Limb (tissue), 2 donors: ENCODE measurements at regions not wholly inside any gene's neighbourhood (a gene's known extent, or its start where the extent isn't known, plus 50 kb on each side); places are given as distances from the start of the nearest gene placed in this dataset.
"Not testable (repeated sequence)": the region's sequence is repeated elsewhere in the genome, so short reads cannot be mapped to it uniquely, and the experiment has no call there.

Experiments
- DNase-seq, 2 donors: peaks; one replicate each; pipeline ENCODE4 v3.0.0-alpha.2; 2016; ENCODE audit errors: extremely low spot score in 2 of 2

DNA sequence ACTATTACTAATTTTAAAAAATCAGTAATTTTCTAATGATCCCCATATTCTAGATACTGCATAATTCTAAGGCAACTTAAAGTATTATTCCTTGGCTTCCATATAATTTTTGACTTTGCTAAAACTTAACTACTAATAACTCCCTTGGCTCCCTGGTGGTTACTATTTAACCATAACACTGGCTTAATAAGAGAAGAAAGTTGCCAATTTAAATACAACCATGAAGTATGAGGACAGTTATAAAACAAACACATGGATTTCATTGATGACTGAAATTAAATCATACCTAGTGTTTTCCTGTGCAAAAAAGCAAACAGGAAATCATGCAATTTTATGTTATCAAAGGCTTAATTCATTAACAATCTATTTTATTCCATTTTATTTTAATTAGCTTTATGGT is 1073.9 kb downstream of the GRM8 start:
- DNase-seq = no peak

- no peak for DNase-seq
These were observed 1075.0 kb downstream of the GRM8 start for GRCh38 chr7:126177782-126178181.

DNA sequence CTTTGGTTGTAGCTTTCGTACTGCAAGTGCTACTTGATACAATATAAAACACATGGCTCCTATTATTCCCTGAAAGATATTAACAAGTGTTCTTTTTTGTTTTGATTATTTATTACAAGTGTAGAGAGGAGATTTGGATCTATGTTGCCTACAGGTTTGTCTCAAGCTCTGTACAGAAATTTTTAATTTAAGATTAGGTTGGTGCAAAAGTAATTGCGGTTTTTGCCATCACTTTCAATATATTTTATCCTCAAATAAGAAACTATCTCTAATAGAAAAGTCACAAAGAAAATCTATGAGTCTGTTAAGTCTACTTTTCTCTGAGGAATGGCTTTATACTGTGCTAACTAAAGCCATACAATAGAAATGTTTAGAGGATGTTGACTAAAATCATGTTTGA is 1086.1 kb downstream of the GRM8 start:
- DNase-seq = no peak

DNA sequence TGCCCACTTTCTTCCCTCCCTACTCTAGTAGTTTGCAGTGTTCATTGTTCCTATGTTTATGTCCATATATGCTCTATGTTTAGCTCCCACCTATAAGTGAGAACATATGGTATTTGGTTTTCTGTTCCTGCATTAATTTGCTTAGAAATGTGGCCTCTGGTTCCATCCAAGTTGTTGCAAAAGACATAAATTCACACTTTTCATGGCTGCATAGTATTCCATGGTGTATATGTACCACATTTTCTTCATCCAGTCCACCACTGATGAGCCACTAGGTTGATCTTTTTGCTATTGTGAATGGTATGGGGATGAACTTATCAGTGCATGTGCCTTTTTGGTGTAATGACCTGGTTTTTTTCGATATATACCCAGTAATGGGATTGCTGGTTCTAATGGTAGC is 1089.1 kb downstream of the GRM8 start:
- DNase-seq = no peak

DNA sequence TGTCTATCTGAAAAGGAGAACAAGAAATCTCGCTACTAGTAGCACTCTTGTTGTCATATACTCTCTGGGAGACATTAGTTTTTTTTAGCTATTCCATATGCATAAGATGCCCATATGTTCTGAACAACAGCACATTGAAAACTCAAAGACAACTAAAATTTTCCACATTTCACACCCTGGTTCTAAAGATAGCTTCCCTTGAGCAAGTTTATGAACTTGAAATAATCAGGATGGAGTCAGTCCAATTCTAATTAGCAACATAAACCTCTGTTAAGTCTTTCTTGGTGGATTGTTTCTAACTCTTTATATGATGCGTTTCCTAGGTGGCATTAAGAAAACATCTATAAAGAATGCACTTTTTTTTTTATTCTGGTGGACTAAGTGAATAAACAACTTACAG is 1095.3 kb downstream of the GRM8 start:
- DNase-seq = no peak

- DNase-seq = no peak
These were observed 1102.3 kb downstream of the GRM8 start for GRCh38 chr7:126150278-126150958.

- DNase-seq = no peak
These were observed 1111.8 kb downstream of the GRM8 start for GRCh38 chr7:126140858-126141466.

- no peak for DNase-seq
These were observed 1132.8 kb downstream of the GRM8 start for GRCh38 chr7:126119981-126120380.

DNA sequence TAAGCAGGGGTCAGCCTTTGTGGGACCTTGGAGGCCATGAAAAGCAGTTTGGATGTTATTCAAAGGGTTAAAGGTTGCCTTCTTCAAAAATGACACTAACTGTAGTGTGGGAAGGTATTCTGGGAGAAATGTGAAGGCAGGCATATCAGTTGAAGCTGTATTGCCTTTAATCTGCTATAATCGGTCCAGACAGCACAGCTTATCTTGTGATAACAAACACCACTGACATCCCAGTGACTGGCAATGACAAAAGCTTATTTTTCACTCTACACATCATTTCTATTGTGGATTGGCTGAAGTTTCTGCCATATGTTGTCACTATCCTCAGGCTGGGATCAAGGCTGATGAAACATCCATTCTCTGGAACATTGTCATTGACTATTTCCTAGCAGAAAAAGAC is 1149.2 kb downstream of the GRM8 start:
- no peak for DNase-seq

- DNase-seq = no peak
These were observed 1153.4 kb upstream of the POT1 start for GRCh38 chr7:126083014-126083413.

DNA sequence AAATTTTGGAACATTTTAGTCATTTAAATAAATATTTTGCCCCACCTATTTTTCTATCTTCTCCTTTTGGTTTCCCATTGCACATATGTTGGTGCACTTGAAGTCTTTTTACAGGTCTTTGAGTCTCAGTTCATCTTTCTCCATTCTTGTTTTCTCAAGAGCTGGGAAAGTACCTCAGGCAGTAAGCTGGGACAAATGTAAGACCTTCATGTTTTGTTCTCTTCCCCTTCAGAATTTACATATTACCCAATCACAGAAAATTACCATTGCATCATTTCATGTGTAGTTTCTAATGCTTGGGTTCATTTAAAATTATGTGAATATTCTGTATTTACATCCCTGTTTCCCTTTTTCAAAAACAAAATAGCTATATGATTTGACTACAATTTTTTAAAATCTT is 1150.0 kb upstream of the POT1 start:
- no peak for DNase-seq

GRCh38 chr7:126079151-126079550 is 1149.5 kb upstream of the POT1 start:
- no peak for DNase-seq

- DNase-seq = no peak
These were observed 1136.1 kb upstream of the POT1 start for GRCh38 chr7:126065766-126066165.

- no peak for DNase-seq
These were observed 1128.4 kb upstream of the POT1 start for GRCh38 chr7:126057979-126058378.

- not testable (repeated sequence) for DNase-seq
These were observed 1127.0 kb upstream of the POT1 start for GRCh38 chr7:126056613-126057012.

GRCh38 chr7:126052229-126052628 is 1122.6 kb upstream of the POT1 start:
- DNase-seq = no peak

DNA sequence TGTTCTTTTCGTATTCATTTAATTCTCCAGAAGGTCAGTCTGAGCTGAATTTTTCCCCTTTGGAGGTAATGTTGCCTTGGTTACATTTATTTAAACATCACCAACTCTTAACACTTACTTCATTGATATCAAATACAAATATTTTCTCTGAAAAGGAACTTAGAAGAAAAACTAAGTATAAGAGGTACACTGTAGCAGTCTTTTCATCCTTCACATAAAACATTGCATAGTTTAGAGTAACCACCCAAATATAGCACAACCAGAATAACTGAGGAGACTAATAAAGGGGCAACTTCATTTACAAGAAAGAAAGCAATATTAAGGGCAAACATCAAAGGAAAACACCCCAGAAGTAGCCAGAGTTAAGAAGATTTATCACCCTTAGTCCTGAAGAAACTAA is 1115.0 kb upstream of the POT1 start:
- DNase-seq = no peak

DNA sequence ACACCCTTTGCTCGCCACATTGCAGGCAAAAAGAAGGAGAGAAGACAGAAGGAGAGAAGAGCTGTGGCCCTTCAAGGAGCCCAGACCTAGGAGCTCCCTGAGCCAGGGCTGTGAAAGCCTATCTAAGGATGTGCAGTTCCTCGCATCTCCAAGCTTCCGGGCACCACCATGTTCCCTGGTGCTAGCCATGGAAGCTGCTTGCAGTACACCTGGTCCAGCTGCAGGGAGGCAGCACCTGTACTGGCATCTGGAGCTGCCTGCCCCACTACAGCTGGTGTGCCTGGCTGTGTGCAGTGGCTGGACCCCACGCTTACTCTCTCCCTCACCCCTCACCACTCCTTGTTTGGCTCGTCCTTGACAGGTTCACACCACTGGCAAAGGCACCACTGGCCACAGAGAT is 1111.8 kb upstream of the POT1 start:
- DNase-seq = no peak

DNA sequence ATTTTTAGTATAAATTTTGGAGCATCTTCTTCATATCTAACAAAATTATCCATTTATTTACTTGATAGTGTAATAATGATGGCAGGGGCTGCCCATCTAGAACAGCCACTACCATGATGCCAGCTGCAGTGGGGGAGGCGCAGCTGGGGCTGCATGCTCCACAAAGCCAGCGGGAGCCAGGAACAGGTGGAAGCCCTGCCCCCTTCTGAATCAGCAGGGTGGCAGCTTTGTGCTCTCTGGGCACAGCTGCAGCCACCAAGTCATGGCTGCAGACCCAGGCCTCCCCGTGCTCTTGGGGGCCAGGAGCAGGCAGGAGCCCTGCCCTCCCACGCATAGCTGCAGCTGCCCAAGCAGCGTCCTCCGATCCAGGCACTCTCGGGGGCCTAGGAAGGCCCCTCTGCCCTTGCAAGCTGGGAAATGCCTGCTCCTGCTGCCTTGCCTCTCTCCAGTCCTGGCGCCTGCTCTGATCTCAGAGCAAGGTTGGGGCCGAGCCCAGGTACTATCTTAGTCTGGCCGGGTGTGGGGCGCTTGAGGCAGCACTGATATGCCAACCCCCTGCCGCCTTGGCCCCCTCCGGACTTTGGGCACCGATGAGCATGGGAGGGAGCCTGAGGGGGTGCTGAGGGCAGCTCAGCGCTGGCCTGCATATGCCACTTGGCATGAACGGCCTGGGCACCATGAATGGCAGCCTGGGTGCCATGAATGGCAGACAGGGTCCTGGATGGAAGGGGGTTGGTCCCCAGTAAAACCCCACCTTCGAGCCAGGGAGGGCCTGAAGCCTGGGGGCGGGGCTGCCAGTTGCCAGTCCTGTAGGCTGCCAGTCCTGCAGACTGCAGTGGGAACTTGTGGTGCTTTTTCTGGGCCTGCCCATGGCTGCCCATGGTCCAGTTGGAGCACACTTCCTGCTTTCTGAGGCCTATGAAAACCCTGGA is 1110.8 kb upstream of the POT1 start:
- no peak for DNase-seq

- peak in 1 of 2 donors; percentile 46 for DNase-seq
These were observed 1096.9 kb upstream of the POT1 start for GRCh38 chr7:126026421-126027088.

GRCh38 chr7:126022452-126022851 is 1092.8 kb upstream of the POT1 start:
- no peak for DNase-seq

DNA sequence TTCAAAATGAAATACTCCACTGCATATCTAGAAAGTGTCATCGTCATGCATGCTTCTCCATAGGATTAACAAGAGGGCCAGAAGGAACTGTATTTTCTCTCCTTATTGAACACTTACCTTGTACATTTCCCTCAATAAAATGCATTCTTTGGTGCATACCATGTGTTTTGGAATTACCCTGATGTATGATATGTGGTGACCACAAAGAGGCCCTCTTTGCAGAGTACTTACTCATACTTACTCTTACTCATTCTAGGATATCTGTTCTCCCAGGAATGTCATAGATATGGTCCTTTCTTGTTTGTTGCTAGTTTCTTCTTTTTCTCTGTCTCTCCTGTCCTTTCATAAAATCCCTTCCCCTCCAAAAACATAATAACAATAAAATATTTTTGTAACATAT is 1087.1 kb upstream of the POT1 start:
- no peak for DNase-seq
